ENCODE measurements at regions not wholly inside any gene's neighbourhood (a gene's known extent, or its start where the extent isn't known, plus 50 kb on each side); places are given as distances from the start of the nearest gene placed in this dataset.

- TF ChIP-seq CTCF (IDR thresholded peaks at IDR 0.05), result no peak
- TF ChIP-seq ZFX (IDR thresholded peaks at IDR 0.05; ENCODE audit: borderline replicate concordance), result no peak
These were observed 1801.3 kb upstream of the PCDH10 start for GRCh38 chr4:131347816-131348215.
